Fibroblast of pulmonary artery (primary cell): ENCODE measurements at regions not wholly inside any gene's neighbourhood (a gene's known extent, or its start where the extent isn't known, plus 50 kb on each side); places are given as distances from the start of the nearest gene placed in this dataset.

Experiments
- DNase-seq: peaks from one replicate; pipeline ENCODE4 v3.0.0-alpha.2; 2010; ENCODE audit warnings: low read depth
- H3K4me3 ChIP-seq: replicated peaks from 2 replicates; pipeline ENCODE4 v1.5.1; 2011; ENCODE audit warnings: low read depth, mild to moderate bottlenecking, control low read depth, low read length, moderate library complexity
- CTCF ChIP-seq: IDR thresholded peaks from 2 replicates; pipeline ENCODE4 v1.5.1; 2011; ENCODE audit warnings: mild to moderate bottlenecking, control low read depth, low read length, inconsistent platforms; ENCODE audit errors: missing control alignments

GRCh38 chr4:62387808-62388207 is 1187.7 kb downstream of the ADGRL3 start:
- no peak for DNase-seq
- no peak for TF ChIP-seq CTCF
- H3K4me3 ChIP-seq, result no peak overlapping the region

GRCh38 chr4:62377700-62378099 is 1177.6 kb downstream of the ADGRL3 start:
- no peak for DNase-seq
- H3K4me3 ChIP-seq, result no peak overlapping the region
- no peak for TF ChIP-seq CTCF

GRCh38 chr4:62377245-62377644 is 1177.1 kb downstream of the ADGRL3 start:
- H3K4me3 ChIP-seq, result no peak overlapping the region
- no peak for TF ChIP-seq CTCF
- DNase-seq, result no peak

- TF ChIP-seq CTCF, result no peak
- no peak for DNase-seq
- no peak overlapping the region for H3K4me3 ChIP-seq
Measured at GRCh38 chr4:62366939-62367338, 1166.8 kb downstream of the ADGRL3 start.

GRCh38 chr4:62360156-62360545 is 1160.0 kb downstream of the ADGRL3 start:
- no peak overlapping the region for H3K4me3 ChIP-seq
- no peak for DNase-seq
- no peak for TF ChIP-seq CTCF

GRCh38 chr4:62359441-62360155 is 1159.5 kb downstream of the ADGRL3 start:
- no peak for DNase-seq
- H3K4me3 ChIP-seq, result no peak overlapping the region
- TF ChIP-seq CTCF, result no peak

GRCh38 chr4:62344915-62345314 is 1144.8 kb downstream of the ADGRL3 start:
- no peak for DNase-seq
- no peak for TF ChIP-seq CTCF
- H3K4me3 ChIP-seq, result no peak overlapping the region
